H1 (cell line): ENCODE measurements at regions not wholly inside any gene's neighbourhood (a gene's known extent, or its start where the extent isn't known, plus 50 kb on each side); places are given as distances from the start of the nearest gene placed in this dataset.

Source experiments
- BCL11A ChIP-seq, 2 experiments: IDR thresholded peaks; one replicate each; pipeline ENCODE4 v1.6.1; 2011; ENCODE audit warnings: low read depth in 2 of 2, low read length in 2 of 2, mild to moderate bottlenecking in 2 of 2
- JUN ChIP-seq: IDR thresholded peaks from 2 replicates; pipeline ENCODE4 v1.6.1; 2011; ENCODE audit warnings: low read depth, mild to moderate bottlenecking, improper control_type of control experiment, low read length

DNA sequence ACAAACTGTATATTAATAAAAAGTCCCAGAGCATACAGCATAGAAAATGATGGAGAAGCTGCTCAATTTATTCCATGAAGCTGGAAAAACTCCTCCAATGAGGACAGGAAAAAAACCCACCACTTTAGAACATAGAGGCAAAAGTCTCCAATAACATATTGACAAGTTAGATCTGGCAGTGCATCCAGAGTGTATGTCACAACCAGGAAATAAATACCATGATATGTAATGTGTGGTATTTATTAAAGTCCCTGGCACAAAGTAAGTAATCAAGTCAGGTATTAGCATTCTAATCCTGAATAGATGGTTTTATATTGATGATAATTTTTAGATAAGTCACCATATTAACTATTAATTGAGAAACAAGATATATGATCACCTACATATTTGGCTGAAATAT is 427.3 kb upstream of the HS6ST1 start:
- TF ChIP-seq JUN (no peak), BCL11A (IDR thresholded peaks at IDR 0.05; ENCODE audit: low read depth in 2 of 2, low read length in 2 of 2) (no peak)
